HL-60/S4 (cell line): ENCODE measurements at regions not wholly inside any gene's neighbourhood (a gene's known extent, or its start where the extent isn't known, plus 50 kb on each side); places are given as distances from the start of the nearest gene placed in this dataset.

Source experiments
- in situ Hi-C: fragments of 300-500 bp; cut with MboI; formaldehyde crosslinking; loops from 2 replicates; pipeline ENCODE4 v1.14.3; 2022; ENCODE audit warnings: low sequenced_read_pairs

GRCh38 chr5:82812575-82812974 lies 264.6 kb downstream of the TMEM167A start:
- in situ Hi-C loops, result no loop called here

GRCh38 chr5:82811490-82811889 lies 265.7 kb downstream of the TMEM167A start:
- in situ Hi-C loops, result no loop called here

- in situ Hi-C loops, result no loop called here
These were observed 267.6 kb downstream of the TMEM167A start for GRCh38 chr5:82809420-82810143.

GRCh38 chr5:82808960-82809359 lies 268.2 kb downstream of the TMEM167A start:
- in situ Hi-C loops, result no loop called here

- in situ Hi-C loops, result no loop called here
These were observed 270.2 kb downstream of the TMEM167A start for GRCh38 chr5:82807021-82807420.

GRCh38 chr5:82806513-82806912 lies 270.7 kb downstream of the TMEM167A start:
- in situ Hi-C loops, result no loop called here

- in situ Hi-C loops, result no loop called here
These were observed 273.0 kb downstream of the TMEM167A start for GRCh38 chr5:82804155-82804690.

- in situ Hi-C loops, result no loop called here
These were observed 274.2 kb downstream of the TMEM167A start for GRCh38 chr5:82802954-82803353.

GRCh38 chr5:82800826-82801225 lies 276.4 kb downstream of the TMEM167A start:
- in situ Hi-C loops, result no loop called here

GRCh38 chr5:82799361-82800077 lies 277.7 kb downstream of the TMEM167A start:
- in situ Hi-C loops, result no loop called here

- in situ Hi-C loops, result no loop called here
These were observed 278.5 kb downstream of the TMEM167A start for GRCh38 chr5:82798676-82799075.

- in situ Hi-C loops, result no loop called here
These were observed 280.4 kb downstream of the TMEM167A start for GRCh38 chr5:82796643-82797416.

- in situ Hi-C loops, result no loop called here
These were observed 282.3 kb downstream of the TMEM167A start for GRCh38 chr5:82794876-82795275.

- in situ Hi-C loops, result no loop called here
These were observed 283.3 kb downstream of the TMEM167A start for GRCh38 chr5:82793808-82794419.

GRCh38 chr5:82792096-82792495 lies 285.1 kb downstream of the TMEM167A start:
- in situ Hi-C loops, result no loop called here

- in situ Hi-C loops, result no loop called here
These were observed 288.1 kb downstream of the TMEM167A start for GRCh38 chr5:82789095-82789494.

- in situ Hi-C loops, result no loop called here
These were observed 290.4 kb downstream of the TMEM167A start for GRCh38 chr5:82786748-82787147.

- in situ Hi-C loops, result no loop called here
These were observed 291.2 kb downstream of the TMEM167A start for GRCh38 chr5:82785882-82786509.

GRCh38 chr5:82785456-82785855 lies 291.7 kb downstream of the TMEM167A start:
- in situ Hi-C loops, result no loop called here

GRCh38 chr5:82784521-82784920 lies 292.7 kb downstream of the TMEM167A start:
- in situ Hi-C loops, result no loop called here
